22Rv1 (cell line): ENCODE measurements at regions not wholly inside any gene's neighbourhood (a gene's known extent, or its start where the extent isn't known, plus 50 kb on each side); places are given as distances from the start of the nearest gene placed in this dataset.

Source experiments
- H3K27ac ChIP-seq: fragments of 450-650 bp; 2 replicates; pipeline ENCODE4 v1.5.1; 2017
- ZFX ChIP-seq: fragments of 450-650 bp; IDR thresholded peaks from 2 replicates; pipeline ENCODE4 v1.6.1; 2017; ENCODE audit warnings: antibody characterized with exemption, borderline replicate concordance
- TF ChIP-seq, protein P1 (sequence below): fragments of 450-650 bp; IDR thresholded peaks from 2 replicates; pipeline ENCODE4 v1.5.1; 2017; ENCODE audit warnings: mild to moderate bottlenecking

GRCh38 chrY:13024447-13024846 is 119.8 kb downstream of the DDX3Y start:
- TF ChIP-seq, protein P1, sequence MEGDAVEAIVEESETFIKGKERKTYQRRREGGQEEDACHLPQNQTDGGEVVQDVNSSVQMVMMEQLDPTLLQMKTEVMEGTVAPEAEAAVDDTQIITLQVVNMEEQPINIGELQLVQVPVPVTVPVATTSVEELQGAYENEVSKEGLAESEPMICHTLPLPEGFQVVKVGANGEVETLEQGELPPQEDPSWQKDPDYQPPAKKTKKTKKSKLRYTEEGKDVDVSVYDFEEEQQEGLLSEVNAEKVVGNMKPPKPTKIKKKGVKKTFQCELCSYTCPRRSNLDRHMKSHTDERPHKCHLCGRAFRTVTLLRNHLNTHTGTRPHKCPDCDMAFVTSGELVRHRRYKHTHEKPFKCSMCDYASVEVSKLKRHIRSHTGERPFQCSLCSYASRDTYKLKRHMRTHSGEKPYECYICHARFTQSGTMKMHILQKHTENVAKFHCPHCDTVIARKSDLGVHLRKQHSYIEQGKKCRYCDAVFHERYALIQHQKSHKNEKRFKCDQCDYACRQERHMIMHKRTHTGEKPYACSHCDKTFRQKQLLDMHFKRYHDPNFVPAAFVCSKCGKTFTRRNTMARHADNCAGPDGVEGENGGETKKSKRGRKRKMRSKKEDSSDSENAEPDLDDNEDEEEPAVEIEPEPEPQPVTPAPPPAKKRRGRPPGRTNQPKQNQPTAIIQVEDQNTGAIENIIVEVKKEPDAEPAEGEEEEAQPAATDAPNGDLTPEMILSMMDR, result no peak
- TF ChIP-seq ZFX, result no peak
- H3K27ac ChIP-seq, result no peak overlapping the region

DNA sequence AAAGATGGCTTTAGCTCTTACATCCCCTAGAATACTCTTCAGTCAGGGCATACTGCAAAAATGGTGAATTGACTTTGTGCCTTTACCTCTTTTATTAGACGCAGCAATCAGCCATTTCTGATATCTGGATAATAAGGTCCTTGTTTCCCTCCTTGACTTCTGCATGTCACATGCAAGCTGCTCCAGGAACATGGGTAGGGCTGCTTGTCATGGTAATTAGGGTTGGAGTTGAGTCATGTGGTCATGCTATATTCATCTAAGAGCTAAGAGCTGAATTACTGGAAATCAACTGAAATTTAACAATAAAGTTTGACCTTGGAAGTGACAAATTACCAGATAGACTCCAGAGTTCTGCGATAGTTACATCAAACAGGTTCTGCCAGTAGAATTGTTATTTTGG is 122.2 kb downstream of the DDX3Y start:
- no peak for TF ChIP-seq ZFX
- TF ChIP-seq, protein P1, result no peak
- no peak overlapping the region for H3K27ac ChIP-seq

- no peak overlapping the region for H3K27ac ChIP-seq
- TF ChIP-seq, protein P1, result no peak
- no peak for TF ChIP-seq ZFX
These were observed 135.6 kb downstream of the DDX3Y start for GRCh38 chrY:13040232-13040631.

- TF ChIP-seq ZFX, result no peak
- TF ChIP-seq, protein P1, result no peak
- H3K27ac ChIP-seq, result no peak overlapping the region
These were observed 148.8 kb downstream of the DDX3Y start for GRCh38 chrY:13053501-13053900.

GRCh38 chrY:13066372-13066771 is 161.7 kb downstream of the DDX3Y start:
- TF ChIP-seq, protein P1, result no peak
- no peak for TF ChIP-seq ZFX
- no peak overlapping the region for H3K27ac ChIP-seq

DNA sequence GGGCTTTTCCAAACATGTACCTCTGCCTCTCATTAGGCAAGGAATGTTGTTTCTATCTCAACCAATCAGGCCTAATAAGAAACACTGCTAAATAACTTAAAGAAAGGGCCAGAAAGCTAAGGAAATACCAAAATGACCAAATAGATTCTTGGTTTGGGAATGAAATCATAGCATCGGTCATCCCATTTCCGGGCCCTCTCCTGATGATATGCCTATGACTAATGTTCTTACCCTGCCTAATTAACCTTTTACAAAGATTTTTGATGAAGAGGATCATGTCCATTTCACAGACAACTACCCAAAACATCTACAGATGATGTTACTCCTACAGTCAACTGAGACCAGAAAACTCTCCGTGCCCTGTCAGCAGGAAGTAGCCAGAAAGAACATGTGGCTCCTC is 164.0 kb downstream of the DDX3Y start:
- no peak overlapping the region for H3K27ac ChIP-seq
- TF ChIP-seq, protein P1, result no peak
- TF ChIP-seq ZFX, result no peak

DNA sequence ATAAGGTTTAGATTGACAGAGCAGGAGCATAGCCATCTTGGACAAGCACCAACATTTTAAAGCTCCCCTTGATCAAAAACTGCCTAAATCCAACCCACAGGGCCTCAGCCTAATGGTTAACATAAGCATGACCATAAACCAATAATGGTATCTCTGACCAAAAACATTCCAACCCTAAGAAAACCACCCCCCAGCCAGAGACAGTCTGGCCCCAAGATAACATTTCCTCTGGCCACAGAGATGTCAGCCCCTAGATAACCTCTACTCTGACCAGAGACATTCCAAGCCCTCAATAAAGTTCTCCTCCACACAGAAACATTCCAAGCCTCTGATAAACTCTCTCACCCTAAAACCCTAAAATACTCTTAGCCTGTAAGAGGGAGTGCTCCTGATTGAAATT is 164.4 kb downstream of the DDX3Y start:
- no peak overlapping the region for H3K27ac ChIP-seq
- no peak for TF ChIP-seq ZFX
- TF ChIP-seq, protein P1, result no peak

DNA sequence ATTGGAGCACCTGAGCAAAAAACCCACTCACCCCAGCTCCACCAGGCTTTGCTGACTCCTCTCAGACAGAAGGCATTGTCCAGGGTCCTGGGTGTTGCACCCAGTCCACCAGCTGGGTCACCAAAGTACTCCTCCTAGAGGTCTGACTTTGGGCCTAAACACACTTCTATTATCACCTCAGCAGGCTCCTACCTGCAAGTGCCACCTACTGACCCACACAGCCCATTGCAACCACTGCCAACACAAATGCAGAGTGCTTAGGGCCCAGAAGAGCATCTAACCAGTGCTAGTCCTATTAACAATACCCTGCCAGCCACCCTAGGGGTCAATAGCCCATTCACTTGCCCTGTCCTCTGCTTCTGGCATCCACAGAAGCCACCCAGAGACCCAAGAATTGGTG is 178.1 kb downstream of the DDX3Y start:
- TF ChIP-seq, protein P1, result peak; percentile 6; the same call in 1 of the 2 replicates
- TF ChIP-seq ZFX, result no peak
- no peak overlapping the region for H3K27ac ChIP-seq
